ENCODE measurements at regions not wholly inside any gene's neighbourhood (a gene's known extent, or its start where the extent isn't known, plus 50 kb on each side); places are given as distances from the start of the nearest gene placed in this dataset.

GRCh38 chr11:107151158-107151557 lies 132.9 kb upstream of the GUCY1A2 start:
- Mint-ChIP-seq H3K4me1 (no peaks in the 10 kb centered on the region), H3K4me3 (no peak overlapping the region), H3K36me3 (no peaks in the 10 kb centered on the region), H3K27me3 (ENCODE audit: low read depth) (no peaks in the 10 kb centered on the region), H3K27ac (no peak overlapping the region), H3K9me3 (peaks cover 2% of the 10 kb centered on the region; the same call in 1 of the 2 replicates)
- no peak for TF ChIP-seq HMGXB4 (CRISPR knock-in tag; IDR thresholded peaks at IDR 0.05)
- TF ChIP-seq ZMAT4 (CRISPR knock-in tag; IDR thresholded peaks at IDR 0.05) = no peak
- TF ChIP-seq FOXP4 (CRISPR knock-in tag; IDR thresholded peaks at IDR 0.05) = no peak
- no peak for TF ChIP-seq ZNF121 (CRISPR knock-in tag; IDR thresholded peaks at IDR 0.05)
- TF ChIP-seq IRF1 (CRISPR knock-in tag; IDR thresholded peaks at IDR 0.05) = no peak
- TF ChIP-seq FOXJ3 (CRISPR knock-in tag; IDR thresholded peaks at IDR 0.05; ENCODE audit: borderline replicate concordance) = no peak
- no peak for TF ChIP-seq SP1 (CRISPR knock-in tag; conservative IDR thresholded peaks at IDR 0.05)
- TF ChIP-seq SMAD4 (CRISPR knock-in tag; IDR thresholded peaks at IDR 0.05) = no peak
- TF ChIP-seq NFYB (CRISPR knock-in tag; conservative IDR thresholded peaks at IDR 0.05; ENCODE audit: low read depth) = no peak
- no peak for TF ChIP-seq IRF2 (CRISPR knock-in tag; IDR thresholded peaks at IDR 0.05; ENCODE audit: borderline replicate concordance, low read depth)
- TF ChIP-seq CTCF (IDR thresholded peaks at IDR 0.05) = no peak
- TF ChIP-seq TP53 (CRISPR knock-in tag; IDR thresholded peaks at IDR 0.05) = no peak
- no peak for TF ChIP-seq TEAD4 (CRISPR knock-in tag; IDR thresholded peaks at IDR 0.05)
- TF ChIP-seq ZNF423 (CRISPR knock-in tag; IDR thresholded peaks at IDR 0.05) = no peak
- TF ChIP-seq CREB1 (CRISPR knock-in tag; IDR thresholded peaks at IDR 0.05) = no peak
- POLR2A ChIA-PET = no interaction called here
- CTCF ChIA-PET = no interaction called here
- ATAC-seq (no peak), DNase-seq (ENCODE audit: low spot score) (no peak)

- ChIA-PET CTCF (no interaction called here), POLR2A (no interaction called here)
- Mint-ChIP-seq H3K36me3 (no peaks in the 10 kb centered on the region), H3K4me1 (no peaks in the 10 kb centered on the region), H3K4me3 (no peak overlapping the region), H3K27me3 (ENCODE audit: low read depth) (no peaks in the 10 kb centered on the region; the same call in 1 of the 2 replicates), H3K9me3 (0 out of 2 replicates have a peak, but pooled peaks cover 3% of the 10 kb centered on the region), H3K27ac (no peak overlapping the region)
- no peak for ATAC-seq
- no peak for DNase-seq (ENCODE audit: low spot score)
- TF ChIP-seq ATF6 (CRISPR knock-in tag; IDR thresholded peaks at IDR 0.05) (no peak), ZNF423 (CRISPR knock-in tag; IDR thresholded peaks at IDR 0.05) (no peak), ZNF425 (CRISPR knock-in tag; conservative IDR thresholded peaks at IDR 0.05) (no peak), ZBTB21 (CRISPR knock-in tag; IDR thresholded peaks at IDR 0.05; ENCODE audit: borderline replicate concordance) (no peak), TP53 (CRISPR knock-in tag; IDR thresholded peaks at IDR 0.05) (no peak), FOXJ3 (CRISPR knock-in tag; IDR thresholded peaks at IDR 0.05; ENCODE audit: borderline replicate concordance) (no peak), CTCF (IDR thresholded peaks at IDR 0.05) (no peak), IRF2 (CRISPR knock-in tag; IDR thresholded peaks at IDR 0.05; ENCODE audit: borderline replicate concordance, low read depth) (no peak)
These were observed 122.7 kb upstream of the GUCY1A2 start for GRCh38 chr11:107140983-107141382.

All from WTC11 (cell line).